PFSK-1 (cell line): ENCODE measurements at regions not wholly inside any gene's neighbourhood (a gene's known extent, or its start where the extent isn't known, plus 50 kb on each side); places are given as distances from the start of the nearest gene placed in this dataset.

Source experiments
- FOXP2 ChIP-seq: optimal IDR thresholded peaks from 2 replicates; pipeline ENCODE3; 2011; ENCODE audit warnings: borderline replicate concordance, control low read depth, inconsistent platforms; ENCODE audit not compliant: insufficient read depth; ENCODE audit errors: extremely low read length, extremely low read depth
- POLR2AphosphoS5 ChIP-seq: IDR thresholded peaks from 2 replicates; pipeline ENCODE4 v1.6.1; 2012; ENCODE audit warnings: low read depth, mild to moderate bottlenecking, control low read depth, low read length, moderate library complexity
- REST ChIP-seq, 2 experiments: IDR thresholded peaks; 2 replicates each; pipeline versions ENCODE4 v1.6.1 to v1.8.0; 2011 to 2012; ENCODE audit warnings: low read depth in 2 of 2, low read length in 2 of 2, control low read depth in 1 of 2, inconsistent platforms in 1 of 2, mild to moderate bottlenecking in 1 of 2, moderate library complexity in 1 of 2; ENCODE audit not compliant: insufficient read depth in 1 of 2
- SIN3A ChIP-seq: IDR thresholded peaks from 2 replicates; pipeline ENCODE4 v1.6.1; 2012; ENCODE audit warnings: mild to moderate bottlenecking, low read length, moderate library complexity, borderline replicate concordance; ENCODE audit not compliant: insufficient read depth
- TAF1 ChIP-seq: IDR thresholded peaks from 2 replicates; pipeline ENCODE4 v1.6.1; 2012; ENCODE audit warnings: low read length, control low read depth, borderline replicate concordance; ENCODE audit not compliant: insufficient read depth

GRCh38 chr3:145673838-145674237 is 487.1 kb downstream of the PLOD2 start:
- no peak for TF ChIP-seq TAF1
- TF ChIP-seq SIN3A: no peak
- TF ChIP-seq POLR2AphosphoS5: no peak
- TF ChIP-seq FOXP2: no peak
- no peak for TF ChIP-seq REST (IDR thresholded peaks at IDR 0.05; ENCODE audit: insufficient read depth in 1 of 2, low read depth in 2 of 2, low read length in 2 of 2)

GRCh38 chr3:145678401-145678800 is 482.6 kb downstream of the PLOD2 start:
- TF ChIP-seq TAF1: no peak
- TF ChIP-seq REST (IDR thresholded peaks at IDR 0.05; ENCODE audit: insufficient read depth in 1 of 2, low read depth in 2 of 2, low read length in 2 of 2): peak in 1 of 2 experiments; percentile 60; a peak in 1 of 4 replicates

- TF ChIP-seq FOXP2 (no peak), TAF1 (no peak), POLR2AphosphoS5 (no peak), REST (IDR thresholded peaks at IDR 0.05; ENCODE audit: insufficient read depth in 1 of 2, low read depth in 2 of 2, low read length in 2 of 2) (no peak), SIN3A (no peak)
Measured at GRCh38 chr3:145681181-145681580, 479.8 kb downstream of the PLOD2 start.

GRCh38 chr3:145692751-145693150 is 468.2 kb downstream of the PLOD2 start:
- TF ChIP-seq SIN3A (no peak), TAF1 (no peak)

GRCh38 chr3:145696011-145696410 is 465.0 kb downstream of the PLOD2 start:
- TF ChIP-seq REST (IDR thresholded peaks at IDR 0.05; ENCODE audit: insufficient read depth in 1 of 2, low read depth in 2 of 2, low read length in 2 of 2) (no peak), POLR2AphosphoS5 (no peak), TAF1 (no peak), SIN3A (no peak), FOXP2 (no peak)
